ENCODE measurements at regions not wholly inside any gene's neighbourhood (a gene's known extent, or its start where the extent isn't known, plus 50 kb on each side); places are given as distances from the start of the nearest gene placed in this dataset.

DNA sequence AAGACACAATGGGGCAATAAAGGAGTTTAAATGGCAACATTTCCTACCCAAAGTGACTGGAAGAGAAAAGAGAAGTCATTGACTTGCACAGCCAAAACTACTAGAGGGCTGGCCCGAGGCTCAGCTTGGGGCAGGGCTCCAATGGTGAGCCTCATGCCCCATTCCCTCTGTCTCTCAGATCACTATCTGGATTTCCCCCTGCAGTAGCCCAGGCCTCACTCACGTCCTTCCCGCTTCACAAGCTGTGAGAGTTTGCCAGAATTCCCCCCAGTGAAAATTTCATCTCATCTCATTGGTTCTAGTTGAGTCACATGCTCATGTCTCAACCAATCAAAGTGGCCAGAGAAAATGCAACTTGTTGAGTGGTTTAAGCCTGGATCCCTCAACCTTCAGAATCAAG, 181.3 kb downstream of the WDR11 start:
- Histone ChIP-seq H3K9me3 (replicated peaks in 1 of 3) (no peaks in the 10 kb centered on the region), H3K27me3 (no peaks in the 10 kb centered on the region), H3K4me1 (replicated peaks in 1 of 2) (peaks cover 0 to 4% of the 10 kb centered on the region in 2 donors), H3K36me3 (replicated peaks in 1 of 2) (no peaks in the 10 kb centered on the region), H3K27ac (peak overlapping the region in 3 of 5 donors; percentile 29 to 61 (median 43)), H3K4me3 (no peak overlapping the region)
- DNase-seq = no peak
- WGBS, 4 donors = 67 to 92% (median 89%) methylated on average over 3 of the region's 3 CpGs
- TF ChIP-seq POLR2A (IDR thresholded peaks at IDR 0.05) = no peak
- TF ChIP-seq, protein P1, sequence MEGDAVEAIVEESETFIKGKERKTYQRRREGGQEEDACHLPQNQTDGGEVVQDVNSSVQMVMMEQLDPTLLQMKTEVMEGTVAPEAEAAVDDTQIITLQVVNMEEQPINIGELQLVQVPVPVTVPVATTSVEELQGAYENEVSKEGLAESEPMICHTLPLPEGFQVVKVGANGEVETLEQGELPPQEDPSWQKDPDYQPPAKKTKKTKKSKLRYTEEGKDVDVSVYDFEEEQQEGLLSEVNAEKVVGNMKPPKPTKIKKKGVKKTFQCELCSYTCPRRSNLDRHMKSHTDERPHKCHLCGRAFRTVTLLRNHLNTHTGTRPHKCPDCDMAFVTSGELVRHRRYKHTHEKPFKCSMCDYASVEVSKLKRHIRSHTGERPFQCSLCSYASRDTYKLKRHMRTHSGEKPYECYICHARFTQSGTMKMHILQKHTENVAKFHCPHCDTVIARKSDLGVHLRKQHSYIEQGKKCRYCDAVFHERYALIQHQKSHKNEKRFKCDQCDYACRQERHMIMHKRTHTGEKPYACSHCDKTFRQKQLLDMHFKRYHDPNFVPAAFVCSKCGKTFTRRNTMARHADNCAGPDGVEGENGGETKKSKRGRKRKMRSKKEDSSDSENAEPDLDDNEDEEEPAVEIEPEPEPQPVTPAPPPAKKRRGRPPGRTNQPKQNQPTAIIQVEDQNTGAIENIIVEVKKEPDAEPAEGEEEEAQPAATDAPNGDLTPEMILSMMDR (IDR thresholded peaks at IDR 0.05) = no peak
- intact Hi-C loops (cut with DNase I) = no loop called here

DNA sequence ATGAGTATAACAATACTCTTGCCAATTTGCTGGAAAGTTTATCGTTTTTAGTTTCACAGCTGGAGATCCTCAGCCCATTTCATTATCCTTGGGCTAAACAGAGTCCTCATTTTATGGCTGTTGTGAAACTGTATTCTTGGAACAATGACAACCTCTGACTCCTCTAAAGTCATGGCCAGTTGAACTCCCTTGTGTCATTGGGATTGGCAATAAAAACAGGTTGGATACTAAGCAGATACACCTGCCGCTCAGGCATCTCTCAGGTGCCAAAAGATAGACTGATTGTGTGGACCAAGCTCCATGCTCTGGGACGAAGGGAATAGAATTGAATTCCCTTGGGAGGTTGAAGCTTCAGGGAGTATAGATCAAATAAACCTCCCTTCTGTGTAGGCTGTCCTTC, 182.2 kb downstream of the WDR11 start:
- Histone ChIP-seq H3K27me3 (no peaks in the 10 kb centered on the region), H3K9me3 (replicated peaks in 1 of 3) (no peaks in the 10 kb centered on the region), H3K4me1 (replicated peaks in 1 of 2) (no peaks in the 10 kb centered on the region), H3K36me3 (replicated peaks in 1 of 2) (no peaks in the 10 kb centered on the region), H3K4me3 (no peak overlapping the region), H3K27ac (peak overlapping the region in 3 of 5 donors; percentile 43 to 61 (median 57))
- intact Hi-C loops (cut with DNase I) = no loop called here
- peak in 3 of 7 donors; percentile 23 to 49 (median 29) for DNase-seq
- TF ChIP-seq, protein P1 (IDR thresholded peaks at IDR 0.05) = no peak
- no peak for TF ChIP-seq POLR2A (IDR thresholded peaks at IDR 0.05)
- 12 to 34% (median 34%) methylated on average over 3 of the region's 3 CpGs for WGBS, 4 donors

DNA sequence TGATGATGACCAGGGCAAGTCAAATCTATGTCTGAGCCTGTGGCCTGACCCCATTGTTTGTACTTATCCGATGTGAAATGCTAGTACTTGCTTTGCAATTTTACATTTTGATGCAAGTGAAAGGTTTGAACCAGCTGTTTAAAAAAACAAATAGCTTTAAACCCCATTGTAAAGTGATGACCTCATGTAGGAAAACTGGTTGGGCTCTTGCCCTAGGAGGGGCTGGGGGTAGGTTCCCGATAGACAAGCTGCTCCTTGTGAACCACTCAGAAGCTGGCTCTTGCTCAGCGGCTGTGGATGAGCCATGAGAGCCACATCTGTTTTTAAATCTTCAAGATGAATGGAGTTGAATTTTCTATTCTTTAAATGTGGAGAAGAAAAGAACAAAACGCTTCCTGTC, 185.3 kb downstream of the WDR11 start:
- Histone ChIP-seq H3K4me1 (replicated peaks in 1 of 2) (no peaks in the 10 kb centered on the region), H3K9me3 (replicated peaks in 1 of 3) (no peaks in the 10 kb centered on the region), H3K27me3 (no peaks in the 10 kb centered on the region), H3K36me3 (replicated peaks in 1 of 2) (no peaks in the 10 kb centered on the region), H3K27ac (no peak overlapping the region), H3K4me3 (no peak overlapping the region)
- DNase-seq = peak in 2 of 7 donors; percentile 28 to 30
- intact Hi-C loops (cut with DNase I) = no loop called here
- WGBS, 4 donors = 40 to 66% (median 56%) methylated on average over 4 of the region's 4 CpGs
- no peak for TF ChIP-seq POLR2A (IDR thresholded peaks at IDR 0.05)
- TF ChIP-seq, protein P1 (IDR thresholded peaks at IDR 0.05) = no peak

DNA sequence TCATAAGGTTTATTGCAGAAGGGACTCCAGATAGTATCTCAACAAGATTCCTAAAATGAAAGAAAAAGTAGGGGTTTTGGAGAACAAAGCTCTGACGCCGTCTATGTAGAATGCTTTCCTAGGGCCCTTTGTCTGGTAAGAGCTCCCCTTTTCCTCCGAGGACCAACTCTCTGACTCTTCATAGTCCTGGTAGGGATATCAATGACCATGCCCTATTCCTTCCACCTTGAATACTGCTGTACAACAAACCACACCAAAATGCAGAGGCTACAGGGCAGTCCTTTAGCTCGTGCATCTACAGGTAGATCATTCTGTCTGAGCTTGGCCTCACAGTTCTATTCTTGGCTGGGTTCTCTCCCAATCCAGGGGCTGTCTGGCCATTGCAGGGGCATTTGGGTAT, 190.3 kb downstream of the WDR11 start:
- Histone ChIP-seq H3K36me3 (replicated peaks in 1 of 2) (no peaks in the 10 kb centered on the region), H3K9me3 (replicated peaks in 1 of 3) (no peaks in the 10 kb centered on the region), H3K27ac (no peak overlapping the region), H3K27me3 (no peaks in the 10 kb centered on the region), H3K4me3 (no peak overlapping the region), H3K4me1 (replicated peaks in 1 of 2) (no peaks in the 10 kb centered on the region)
- WGBS, 4 donors = 89 to 94% (median 92%) methylated on average over 4 of the region's 4 CpGs
- intact Hi-C loops (cut with DNase I) = no loop called here
- no peak for TF ChIP-seq POLR2A (IDR thresholded peaks at IDR 0.05)
- TF ChIP-seq, protein P1 (IDR thresholded peaks at IDR 0.05) = no peak
- no peak for DNase-seq
